ENCODE measurements at regions not wholly inside any gene's neighbourhood (a gene's known extent, or its start where the extent isn't known, plus 50 kb on each side); places are given as distances from the start of the nearest gene placed in this dataset.

GRCh38 chr20:6499566-6499965 is 267.9 kb upstream of the BMP2 start:
- TF ChIP-seq POLR2A (IDR thresholded peaks at IDR 0.05; ENCODE audit: low read depth, low read length) (no peak), POLR2AphosphoS5 (IDR thresholded peaks at IDR 0.05; ENCODE audit: low read depth, low read length) (no peak), POU2F2 (IDR thresholded peaks at IDR 0.05; ENCODE audit: low read depth, low read length) (no peak), TAF1 (IDR thresholded peaks at IDR 0.05; ENCODE audit: low read depth, low read length) (no peak), SPI1 (IDR thresholded peaks at IDR 0.05; ENCODE audit: low read depth, low read length) (no peak)

Measured in GM12891 (cell line).